ENCODE measurements at regions not wholly inside any gene's neighbourhood (a gene's known extent, or its start where the extent isn't known, plus 50 kb on each side); places are given as distances from the start of the nearest gene placed in this dataset.

DNA sequence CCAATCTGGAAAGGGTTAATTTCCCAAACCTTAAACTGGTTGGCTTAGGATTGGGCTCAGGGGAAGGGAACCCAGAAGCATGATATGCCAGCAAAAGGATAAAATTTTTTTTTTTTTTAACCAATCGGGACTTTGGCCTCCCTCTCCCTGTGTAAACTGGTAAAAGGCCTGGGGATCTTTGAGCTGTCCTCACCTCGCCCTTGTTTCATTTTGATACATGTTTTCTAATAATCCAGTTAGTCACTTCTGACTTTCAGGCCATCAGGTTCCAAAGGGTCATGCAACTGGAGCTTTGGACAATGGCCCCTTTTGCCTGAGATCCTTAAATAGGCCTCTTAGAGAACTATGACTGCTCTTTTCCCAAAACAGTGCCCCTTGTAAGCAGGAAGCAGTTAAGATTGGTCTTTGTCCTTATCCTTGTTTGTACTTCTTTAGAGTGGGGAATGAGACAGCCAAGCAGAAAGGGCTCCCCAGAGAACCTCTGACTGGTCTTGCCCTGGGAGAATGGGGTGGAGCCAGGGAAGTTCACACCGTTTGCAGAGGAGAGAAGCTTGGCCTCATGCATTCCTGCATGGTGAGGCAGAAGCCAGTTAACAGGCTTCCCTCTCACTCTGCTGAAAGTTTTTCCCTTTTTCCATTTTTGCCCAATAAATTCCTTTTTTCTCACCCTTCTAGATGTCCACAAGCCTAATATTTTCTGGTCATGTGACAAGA, 424.2 kb upstream of the CNTNAP2 start:
- no peak for DNase-seq
- Histone ChIP-seq H4K12ac (ENCODE audit: low read depth, low read length) (no peak overlapping the region), H4K91ac (ENCODE audit: low read depth, low read length) (no peak overlapping the region), H2BK5ac (ENCODE audit: low read depth, low read length, poor library complexity) (no peak overlapping the region), H4K8ac (ENCODE audit: low read depth, low read length) (no peak overlapping the region), H3K36me3 (ENCODE audit: control insufficient read depth in 1 of 2, insufficient read depth in 2 of 2, low read length in 2 of 2) (no peaks in the 10 kb centered on the region), H3K27me3 (ENCODE audit: insufficient read depth, low read length) (no peaks in the 10 kb centered on the region), H3K79me2 (ENCODE audit: control insufficient read depth, insufficient read depth, low read length, poor library complexity) (no peaks in the 10 kb centered on the region), H3K18ac (ENCODE audit: low read length) (no peak overlapping the region), H2AK5ac (ENCODE audit: low read length) (no peak overlapping the region), H3K79me1 (ENCODE audit: low read length) (no peaks in the 10 kb centered on the region), H3K23ac (ENCODE audit: low read length) (no peak overlapping the region), H3K14ac (ENCODE audit: low read length) (no peak overlapping the region), H3K4me3 (ENCODE audit: low read depth, low read length) (no peak overlapping the region), H3K27ac (ENCODE audit: low read depth, low read length) (no peak overlapping the region), H2BK120ac (ENCODE audit: insufficient read depth, low read length, poor library complexity) (no peak overlapping the region), H3K4me1 (ENCODE audit: control insufficient read depth in 1 of 2, insufficient read depth in 2 of 2, low read length in 2 of 2) (no peaks in the 10 kb centered on the region), H2AFZ (ENCODE audit: insufficient read depth, low read length, poor library complexity) (no peak overlapping the region), H3K4ac (ENCODE audit: low read depth, low read length) (no peak overlapping the region), H3K9me3 (ENCODE audit: insufficient read depth, low read depth, low read length) (no peaks in the 10 kb centered on the region), H2BK12ac (ENCODE audit: low read length) (no peak overlapping the region), H3K4me2 (ENCODE audit: low read length) (no peak overlapping the region), H3K9ac (ENCODE audit: low read length) (no peak overlapping the region)
- WGBS (ENCODE audit: extremely low coverage, insufficient coverage, insufficient read length): no CpG with 5 or more reads among the region's 3 CpGs

DNA sequence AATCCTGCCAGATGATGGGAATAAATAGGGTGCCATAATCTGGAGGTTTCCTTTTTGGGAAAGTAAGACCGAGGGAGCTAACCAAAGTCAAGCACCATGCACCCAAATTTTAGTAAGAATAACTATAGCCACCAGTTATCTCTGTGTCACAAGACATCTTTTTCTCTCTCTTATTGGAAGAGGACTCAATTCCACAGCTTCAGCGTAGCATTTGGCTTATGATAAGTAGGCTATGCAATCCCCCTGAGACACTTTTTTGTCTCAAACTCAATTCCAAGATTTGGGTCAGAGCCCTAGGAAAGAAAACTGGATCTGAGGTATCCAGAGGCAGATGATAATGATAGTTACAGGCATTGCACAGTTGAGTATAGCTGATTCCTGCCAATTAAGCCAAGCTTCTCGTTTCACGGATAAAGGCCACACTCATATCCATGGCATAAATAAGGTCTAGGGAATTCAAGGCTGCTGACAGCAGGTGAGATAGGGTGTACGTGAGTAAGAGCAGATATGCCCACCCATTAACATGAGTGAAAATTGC, 425.2 kb upstream of the CNTNAP2 start:
- Histone ChIP-seq H3K27ac (ENCODE audit: low read depth, low read length) (no peak overlapping the region), H3K4me2 (ENCODE audit: low read length) (no peak overlapping the region), H2AK5ac (ENCODE audit: low read length) (no peak overlapping the region), H2AFZ (ENCODE audit: insufficient read depth, low read length, poor library complexity) (no peak overlapping the region), H3K27me3 (ENCODE audit: insufficient read depth, low read length) (no peaks in the 10 kb centered on the region), H3K18ac (ENCODE audit: low read length) (no peak overlapping the region), H4K91ac (ENCODE audit: low read depth, low read length) (no peak overlapping the region), H2BK12ac (ENCODE audit: low read length) (no peak overlapping the region), H3K9ac (ENCODE audit: low read length) (no peak overlapping the region), H3K14ac (ENCODE audit: low read length) (no peak overlapping the region), H2BK120ac (ENCODE audit: insufficient read depth, low read length, poor library complexity) (no peak overlapping the region), H3K36me3 (ENCODE audit: control insufficient read depth in 1 of 2, insufficient read depth in 2 of 2, low read length in 2 of 2) (no peaks in the 10 kb centered on the region), H3K79me2 (ENCODE audit: control insufficient read depth, insufficient read depth, low read length, poor library complexity) (no peaks in the 10 kb centered on the region), H4K8ac (ENCODE audit: low read depth, low read length) (no peak overlapping the region), H3K4me3 (ENCODE audit: low read depth, low read length) (no peak overlapping the region), H3K79me1 (ENCODE audit: low read length) (no peaks in the 10 kb centered on the region), H3K4ac (ENCODE audit: low read depth, low read length) (no peak overlapping the region), H3K9me3 (ENCODE audit: insufficient read depth, low read depth, low read length) (no peaks in the 10 kb centered on the region), H2BK5ac (ENCODE audit: low read depth, low read length, poor library complexity) (no peak overlapping the region), H4K12ac (ENCODE audit: low read depth, low read length) (no peak overlapping the region), H3K4me1 (ENCODE audit: control insufficient read depth in 1 of 2, insufficient read depth in 2 of 2, low read length in 2 of 2) (no peaks in the 10 kb centered on the region), H3K23ac (ENCODE audit: low read length) (no peak overlapping the region)
- whole genome bisulfite sequencing (ENCODE audit: extremely low coverage, insufficient coverage, insufficient read length): no CpG with 5 or more reads among the region's 5 CpGs
- DNase-seq: no peak

DNA sequence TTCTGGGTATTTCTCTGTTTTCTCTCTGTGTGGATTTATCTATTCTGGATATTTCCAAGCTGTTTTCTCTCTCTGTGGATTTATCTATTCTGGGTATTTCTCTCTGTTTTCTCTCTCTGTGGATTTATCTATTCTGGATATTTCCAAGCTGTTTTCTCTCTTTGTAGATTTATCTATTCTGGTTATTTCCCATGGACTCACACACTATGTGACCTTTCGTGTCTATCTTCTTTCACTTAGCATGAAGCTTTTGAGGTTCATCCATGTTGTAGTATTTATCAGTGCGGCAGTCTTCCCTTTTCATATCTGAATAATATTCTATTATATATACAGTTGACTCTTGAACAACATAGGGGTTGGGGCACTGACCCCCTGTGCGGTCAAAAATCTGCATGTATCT, 435.0 kb upstream of the CNTNAP2 start:
- Histone ChIP-seq H3K36me3 (ENCODE audit: control insufficient read depth in 1 of 2, insufficient read depth in 2 of 2, low read length in 2 of 2) (no peaks in the 10 kb centered on the region), H2AFZ (ENCODE audit: insufficient read depth, low read length, poor library complexity) (no peak overlapping the region), H3K27ac (ENCODE audit: low read depth, low read length) (no peak overlapping the region), H4K8ac (ENCODE audit: low read depth, low read length) (no peak overlapping the region), H3K4me2 (ENCODE audit: low read length) (no peak overlapping the region), H2AK5ac (ENCODE audit: low read length) (no peak overlapping the region), H3K18ac (ENCODE audit: low read length) (no peak overlapping the region), H2BK120ac (ENCODE audit: insufficient read depth, low read length, poor library complexity) (no peak overlapping the region), H2BK12ac (ENCODE audit: low read length) (no peak overlapping the region), H3K4me3 (ENCODE audit: low read depth, low read length) (no peak overlapping the region), H3K9ac (ENCODE audit: low read length) (no peak overlapping the region), H3K23ac (ENCODE audit: low read length) (no peak overlapping the region), H4K91ac (ENCODE audit: low read depth, low read length) (no peak overlapping the region), H3K79me2 (ENCODE audit: control insufficient read depth, insufficient read depth, low read length, poor library complexity) (no peaks in the 10 kb centered on the region), H3K4ac (ENCODE audit: low read depth, low read length) (no peak overlapping the region), H3K14ac (ENCODE audit: low read length) (no peak overlapping the region), H3K27me3 (ENCODE audit: insufficient read depth, low read length) (no peaks in the 10 kb centered on the region), H3K9me3 (ENCODE audit: insufficient read depth, low read depth, low read length) (no peaks in the 10 kb centered on the region), H2BK5ac (ENCODE audit: low read depth, low read length, poor library complexity) (no peak overlapping the region), H3K79me1 (ENCODE audit: low read length) (no peaks in the 10 kb centered on the region), H3K4me1 (ENCODE audit: control insufficient read depth in 1 of 2, insufficient read depth in 2 of 2, low read length in 2 of 2) (no peaks in the 10 kb centered on the region), H4K12ac (ENCODE audit: low read depth, low read length) (no peak overlapping the region)
- no peak for DNase-seq
- WGBS (ENCODE audit: extremely low coverage, insufficient coverage, insufficient read length): no CpG with 5 or more reads among the region's 3 CpGs

DNA sequence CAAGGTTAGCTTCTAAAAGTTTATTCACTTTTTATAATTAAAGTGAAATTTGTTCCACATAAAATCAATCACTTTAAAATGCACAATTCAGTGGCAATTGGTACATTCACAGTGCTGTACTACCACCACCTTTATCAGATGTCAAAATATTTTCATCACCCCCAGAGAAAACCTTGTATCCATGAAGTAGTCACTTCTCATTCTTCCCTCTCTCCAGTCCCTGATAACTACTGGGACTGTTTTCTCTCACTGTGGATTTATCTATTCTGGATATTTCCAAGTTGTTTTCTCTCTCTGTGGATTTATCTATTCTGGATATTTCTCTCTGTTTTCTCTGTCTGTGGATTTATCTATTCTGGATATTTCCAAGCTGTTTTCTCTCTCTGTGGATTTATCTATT, 435.4 kb upstream of the CNTNAP2 start:
- Histone ChIP-seq H3K4me1 (ENCODE audit: control insufficient read depth in 1 of 2, insufficient read depth in 2 of 2, low read length in 2 of 2) (no peaks in the 10 kb centered on the region), H3K27me3 (ENCODE audit: insufficient read depth, low read length) (no peaks in the 10 kb centered on the region), H3K23ac (ENCODE audit: low read length) (no peak overlapping the region), H4K12ac (ENCODE audit: low read depth, low read length) (no peak overlapping the region), H3K14ac (ENCODE audit: low read length) (no peak overlapping the region), H2BK12ac (ENCODE audit: low read length) (no peak overlapping the region), H3K4me3 (ENCODE audit: low read depth, low read length) (no peak overlapping the region), H2AFZ (ENCODE audit: insufficient read depth, low read length, poor library complexity) (no peak overlapping the region), H2BK5ac (ENCODE audit: low read depth, low read length, poor library complexity) (no peak overlapping the region), H3K9me3 (ENCODE audit: insufficient read depth, low read depth, low read length) (no peaks in the 10 kb centered on the region), H3K9ac (ENCODE audit: low read length) (no peak overlapping the region), H2BK120ac (ENCODE audit: insufficient read depth, low read length, poor library complexity) (no peak overlapping the region), H3K4ac (ENCODE audit: low read depth, low read length) (no peak overlapping the region), H3K79me1 (ENCODE audit: low read length) (no peaks in the 10 kb centered on the region), H4K8ac (ENCODE audit: low read depth, low read length) (no peak overlapping the region), H3K79me2 (ENCODE audit: control insufficient read depth, insufficient read depth, low read length, poor library complexity) (no peaks in the 10 kb centered on the region), H4K91ac (ENCODE audit: low read depth, low read length) (no peak overlapping the region), H3K4me2 (ENCODE audit: low read length) (no peak overlapping the region), H3K18ac (ENCODE audit: low read length) (no peak overlapping the region), H3K27ac (ENCODE audit: low read depth, low read length) (no peak overlapping the region), H2AK5ac (ENCODE audit: low read length) (no peak overlapping the region), H3K36me3 (ENCODE audit: control insufficient read depth in 1 of 2, insufficient read depth in 2 of 2, low read length in 2 of 2) (no peaks in the 10 kb centered on the region)
- DNase-seq: no peak

Measured in trophoblast cell (in vitro differentiated cells and primary cell).